WTC11 (cell line): ENCODE measurements at regions not wholly inside any gene's neighbourhood (a gene's known extent, or its start where the extent isn't known, plus 50 kb on each side); places are given as distances from the start of the nearest gene placed in this dataset.

Source experiments
- ATAC-seq: fragments of 200-7000 bp; cut with Tn5 transposase; 2 replicates; pipeline ENCODE4 v1.10.0; 2021; ENCODE audit warnings: mild to moderate bottlenecking, moderate library complexity
- CTCF ChIA-PET: fragments of 300-600 bp; sonication (Branson Sonifier 250); formaldehyde crosslinking; loops from one replicate; lab custom pipeline; 2021; ENCODE audit warnings: antibody characterized with exemption; lab: Charles Lee
- POLR2A ChIA-PET: fragments of 350-600 bp; sonication (Branson Sonifier 250); formaldehyde crosslinking; loops from one replicate; lab custom pipeline; 2021; ENCODE audit warnings: antibody characterized with exemption; lab: Charles Lee
- DNase-seq: peaks from one replicate; pipeline ENCODE4 v3.0.0; 2021; ENCODE audit warnings: low spot score
- H3K27ac Mint-ChIP-seq: 2 replicates; pipeline ENCODE4 v1.8.0; 2021; ENCODE audit warnings: mixed read lengths
- H3K27me3 Mint-ChIP-seq: 2 replicates; pipeline ENCODE4 v1.8.0; 2021; ENCODE audit warnings: low read depth, mild to moderate bottlenecking, moderate library complexity, mixed read lengths
- H3K36me3 Mint-ChIP-seq: 2 replicates; pipeline ENCODE4 v1.8.0; 2021; ENCODE audit warnings: mixed read lengths
- H3K4me1 Mint-ChIP-seq: 2 replicates; pipeline ENCODE4 v1.8.0; 2022; ENCODE audit warnings: mixed read lengths
- H3K4me3 Mint-ChIP-seq: 2 replicates; pipeline ENCODE4 v1.8.0; 2021; ENCODE audit warnings: mild to moderate bottlenecking, moderate library complexity, mixed read lengths
- H3K9me3 Mint-ChIP-seq: 2 replicates; pipeline ENCODE4 v1.8.0; 2021; ENCODE audit warnings: mixed read lengths
- ATF1 ChIP-seq: sonication (generic); formaldehyde crosslinking; IDR thresholded peaks from 2 replicates; pipeline ENCODE4 v1.8.1; 2023; ENCODE audit warnings: mild to moderate bottlenecking, moderate library complexity, missing genetic modification reagents
- ATF6 ChIP-seq: sonication (generic); formaldehyde crosslinking; IDR thresholded peaks from 2 replicates; pipeline ENCODE4 v1.8.1; 2023; ENCODE audit warnings: mild to moderate bottlenecking, missing genetic modification reagents
- CREM ChIP-seq: sonication (generic); formaldehyde crosslinking; IDR thresholded peaks from 2 replicates; pipeline ENCODE4 v1.8.1; 2022; ENCODE audit warnings: mild to moderate bottlenecking, missing genetic modification reagents, moderate library complexity
- E2F5 ChIP-seq: sonication (generic); formaldehyde crosslinking; IDR thresholded peaks from 2 replicates; pipeline ENCODE4 v1.8.1; 2022; ENCODE audit warnings: mild to moderate bottlenecking, moderate library complexity, missing genetic modification reagents
- FOXK1 ChIP-seq: sonication (generic); formaldehyde crosslinking; IDR thresholded peaks from 2 replicates; pipeline ENCODE4 v1.8.0; 2022; ENCODE audit warnings: mild to moderate bottlenecking, moderate library complexity, missing genetic modification reagents
- IRF2 ChIP-seq: sonication (generic); formaldehyde crosslinking; IDR thresholded peaks from 2 replicates; pipeline ENCODE4 v1.8.0; 2022; ENCODE audit warnings: low read depth, missing genetic modification reagents, borderline replicate concordance
- JUN ChIP-seq: sonication (generic); formaldehyde crosslinking; IDR thresholded peaks from 2 replicates; pipeline ENCODE4 v1.8.0; 2023; ENCODE audit warnings: mild to moderate bottlenecking, missing genetic modification reagents
- MXD4 ChIP-seq: fragments of 250-450 bp; sonication (Bioruptor Pico); IDR thresholded peaks from 2 replicates; pipeline ENCODE4 v1.8.0; 2021; ENCODE audit warnings: mild to moderate bottlenecking, moderate library complexity, borderline replicate concordance
- NFE2L1 ChIP-seq: sonication (generic); formaldehyde crosslinking; IDR thresholded peaks from 2 replicates; pipeline ENCODE4 v1.8.1; 2023; ENCODE audit warnings: missing genetic modification reagents
- NR2C2 ChIP-seq: sonication (generic); formaldehyde crosslinking; IDR thresholded peaks from 2 replicates; pipeline ENCODE4 v1.8.0; 2022; ENCODE audit warnings: mild to moderate bottlenecking, missing genetic modification reagents
- PRDM15 ChIP-seq: sonication (generic); formaldehyde crosslinking; IDR thresholded peaks from 2 replicates; pipeline ENCODE4 v1.8.0; 2022; ENCODE audit warnings: missing genetic modification reagents
- PREB ChIP-seq: sonication (generic); formaldehyde crosslinking; IDR thresholded peaks from 2 replicates; pipeline ENCODE4 v1.8.1; 2022; ENCODE audit warnings: mild to moderate bottlenecking, missing genetic modification reagents, moderate library complexity, borderline replicate concordance
- SMAD3 ChIP-seq: sonication (generic); formaldehyde crosslinking; IDR thresholded peaks from 2 replicates; pipeline ENCODE4 v1.8.0; 2022; ENCODE audit warnings: missing genetic modification reagents, mild to moderate bottlenecking, borderline replicate concordance
- USF2 ChIP-seq: sonication (generic); formaldehyde crosslinking; IDR thresholded peaks from 2 replicates; pipeline ENCODE4 v1.8.1; 2023; ENCODE audit warnings: mild to moderate bottlenecking, missing genetic modification reagents, moderate library complexity
- ZNF281 ChIP-seq: sonication (generic); formaldehyde crosslinking; IDR thresholded peaks from 2 replicates; pipeline ENCODE4 v1.8.0; 2023; ENCODE audit warnings: mild to moderate bottlenecking, missing genetic modification reagents
- ZNF512 ChIP-seq: sonication (generic); formaldehyde crosslinking; IDR thresholded peaks from 2 replicates; pipeline ENCODE4 v1.8.1; 2022; ENCODE audit warnings: missing genetic modification reagents, borderline replicate concordance

GRCh38 chr20:54879393-54879792, 404.0 kb downstream of the DOK5 start:
- no peak overlapping the region for H3K27ac Mint-ChIP-seq
- H3K4me3 Mint-ChIP-seq = no peak overlapping the region
- peaks cover 74% of the 10 kb centered on the region for H3K9me3 Mint-ChIP-seq
- TF ChIP-seq CREM = no peak
- no peak for TF ChIP-seq ZNF512 (CRISPR knock-in tag)
- TF ChIP-seq E2F5 = no peak
- no peak for TF ChIP-seq FOXK1 (CRISPR knock-in tag)
- no peak for TF ChIP-seq SMAD3
- no peak for TF ChIP-seq MXD4 (CRISPR knock-in tag)
- no peak for TF ChIP-seq IRF2 (CRISPR knock-in tag)
- TF ChIP-seq PREB (CRISPR knock-in tag) = no peak
- TF ChIP-seq JUN = no peak
- TF ChIP-seq ZNF281 (CRISPR knock-in tag) = no peak
- TF ChIP-seq ATF1 (CRISPR knock-in tag) = no peak
- TF ChIP-seq ATF6 (CRISPR knock-in tag) = no peak
- TF ChIP-seq NFE2L1 (CRISPR knock-in tag) = no peak
- TF ChIP-seq, all 79 proteins: peak for 0
- H3K4me1 Mint-ChIP-seq = no peaks in the 10 kb centered on the region
- H3K36me3 Mint-ChIP-seq = peaks cover 61% of the 10 kb centered on the region
- ChIA-PET CTCF (no interaction called here), POLR2A (no interaction called here)
- ATAC-seq (no peak), DNase-seq (no peak)
- H3K27me3 Mint-ChIP-seq = peaks cover 10% of the 10 kb centered on the region

- no peak for ATAC-seq
Observed at GRCh38 chr20:54875307-54875706, 399.9 kb downstream of the DOK5 start.

More at GRCh38 chr20:54875307-54875706, 399.9 kb downstream of the DOK5 start:
- CTCF ChIA-PET = no interaction called here
- Mint-ChIP-seq H3K36me3 (peaks cover 50% of the 10 kb centered on the region), H3K9me3 (peaks cover 74% of the 10 kb centered on the region), H3K27me3 (peaks cover 10% of the 10 kb centered on the region), H3K27ac (no peak overlapping the region), H3K4me1 (no peaks in the 10 kb centered on the region), H3K4me3 (no peak overlapping the region)
- POLR2A ChIA-PET = no interaction called here
- no peak for DNase-seq
- TF ChIP-seq NR2C2 (CRISPR knock-in tag) (no peak), PRDM15 (CRISPR knock-in tag) (no peak), USF2 (CRISPR knock-in tag) (no peak)
- TF ChIP-seq, all 79 proteins: peak for 0
